Stimulated activated CD8-positive, alpha-beta memory T cell treated with anti-CD3 and anti-CD28 coated beads, Interleukin-7, amount 100 ng/mL, for 48 hours (primary cell): ENCODE measurements at regions not wholly inside any gene's neighbourhood (a gene's known extent, or its start where the extent isn't known, plus 50 kb on each side); places are given as distances from the start of the nearest gene placed in this dataset.

ENCODE experiments used
- DNase-seq, 2 donors: peaks; one replicate each; pipeline ENCODE4 v3.0.0-alpha.2; 2020; ENCODE audit warnings: low read depth in 1 of 2; ENCODE audit errors: extremely low read depth in 1 of 2

DNA sequence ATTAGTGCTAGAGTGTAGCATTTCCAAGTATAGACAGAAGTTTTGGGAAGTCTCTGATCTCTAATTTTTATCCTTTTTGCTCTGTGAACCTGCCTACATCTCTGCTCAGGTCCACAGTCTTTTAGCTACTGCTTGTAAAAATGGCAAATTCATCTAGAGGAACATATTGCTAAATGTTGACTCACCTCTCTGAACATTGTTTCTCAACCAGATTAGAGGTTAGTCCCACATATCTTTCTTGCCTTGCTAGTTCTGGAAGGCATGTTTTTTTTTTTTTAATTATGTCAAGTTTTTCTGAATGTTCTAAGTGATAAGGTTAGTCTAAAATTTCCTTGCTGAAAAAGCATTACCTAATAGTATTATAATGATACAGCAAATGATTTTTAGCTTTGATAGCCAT lies 2889.6 kb upstream of the PCDH20 start:
- DNase-seq, result no peak

DNA sequence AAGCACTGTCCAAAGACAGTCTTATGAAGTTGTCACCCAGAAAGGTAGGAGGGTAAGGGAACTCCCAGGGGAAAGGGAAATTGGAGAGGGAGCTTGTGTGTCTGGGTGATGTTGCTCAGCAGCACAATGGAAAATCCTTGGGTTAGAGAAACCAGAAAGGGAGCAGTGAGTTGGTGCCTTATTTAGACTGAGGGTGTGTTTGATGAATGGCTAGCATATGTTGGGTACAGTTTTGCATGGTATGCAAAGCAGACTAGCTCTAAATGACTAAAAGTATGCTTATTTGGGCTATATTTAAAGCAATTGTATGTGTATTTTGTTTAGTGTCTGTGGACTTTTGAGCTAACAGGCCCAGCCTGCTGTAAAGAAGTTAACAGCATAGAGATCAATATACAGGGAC lies 2884.6 kb upstream of the PCDH20 start:
- DNase-seq, result no peak

DNA sequence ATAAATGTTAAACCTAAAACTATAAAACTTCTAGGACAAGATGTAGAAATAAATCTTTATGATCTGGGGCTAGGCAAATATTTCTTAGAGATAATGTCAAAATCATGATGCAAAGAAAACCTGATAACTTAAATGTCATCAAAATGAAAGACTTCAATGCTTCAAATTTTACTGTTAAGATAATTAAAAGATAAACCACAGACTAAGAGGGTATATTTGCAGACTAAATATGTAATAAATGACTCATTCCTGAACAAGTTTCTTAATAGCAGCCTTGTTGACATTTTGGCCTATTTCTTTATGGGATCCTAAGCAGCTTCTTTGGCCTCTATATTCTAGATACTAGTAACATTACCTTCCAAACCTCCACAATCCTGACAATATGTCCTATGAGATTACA lies 2878.3 kb upstream of the PCDH20 start:
- DNase-seq, result no peak

DNA sequence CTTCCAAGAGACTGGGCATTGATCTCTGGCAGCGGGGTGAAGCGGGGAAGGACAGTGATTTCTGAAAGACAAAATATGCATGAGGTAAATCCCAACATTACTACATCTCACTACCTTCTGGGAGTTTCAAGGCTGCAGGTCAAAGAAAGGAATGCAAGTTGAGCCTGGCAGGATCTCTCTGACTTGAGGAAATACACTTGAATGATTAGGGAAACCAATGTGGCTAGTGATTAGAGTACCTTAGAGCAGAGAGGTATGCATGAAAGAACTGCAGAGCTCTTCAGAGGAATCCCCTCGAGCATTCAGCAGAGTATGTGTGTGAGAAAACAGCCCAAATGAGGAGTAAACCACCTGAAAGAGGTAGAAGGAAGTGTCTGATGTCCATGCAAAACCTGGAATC lies 2874.1 kb upstream of the PCDH20 start:
- DNase-seq, result no peak

- no peak for DNase-seq
Observed at GRCh38 chr13:64283926-64284325, 2868.3 kb upstream of the PCDH20 start.

DNA sequence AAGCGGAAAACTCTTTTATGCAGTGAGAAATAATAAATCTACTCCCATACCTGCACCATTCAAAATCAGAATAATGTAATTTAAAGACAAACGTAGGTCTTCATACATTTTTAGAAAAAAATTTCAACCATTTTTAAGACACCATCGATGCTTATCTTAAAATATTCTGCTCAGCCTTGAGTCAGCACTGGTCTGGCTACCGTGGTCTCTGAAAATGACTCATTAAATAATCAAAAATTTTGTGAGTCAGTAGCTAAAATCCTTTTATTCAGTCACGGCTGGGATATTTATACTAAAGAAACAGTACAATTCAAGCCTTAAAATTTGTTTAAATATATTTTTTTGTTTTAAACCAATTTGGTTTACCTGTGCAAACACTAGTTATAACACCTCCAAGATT lies 2862.8 kb upstream of the PCDH20 start:
- no peak for DNase-seq

DNA sequence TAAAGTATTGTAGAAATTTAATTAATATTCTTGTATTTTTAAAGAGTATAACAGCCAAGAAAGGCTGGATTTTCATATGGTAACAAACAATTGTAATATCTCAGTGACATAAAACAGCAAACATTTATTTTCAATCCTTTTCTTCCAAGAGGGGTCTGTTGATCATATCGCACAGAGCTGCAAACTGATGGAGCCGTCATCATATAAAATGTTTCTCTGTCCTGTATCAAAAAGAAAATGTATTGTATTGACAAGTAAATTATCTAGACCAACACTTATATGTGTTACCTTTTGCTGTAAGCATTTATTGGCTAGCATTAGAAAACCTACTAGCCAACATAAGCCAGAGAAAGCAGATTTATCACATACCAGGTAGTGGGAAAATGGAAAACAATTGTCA lies 2861.4 kb upstream of the PCDH20 start:
- no peak for DNase-seq

DNA sequence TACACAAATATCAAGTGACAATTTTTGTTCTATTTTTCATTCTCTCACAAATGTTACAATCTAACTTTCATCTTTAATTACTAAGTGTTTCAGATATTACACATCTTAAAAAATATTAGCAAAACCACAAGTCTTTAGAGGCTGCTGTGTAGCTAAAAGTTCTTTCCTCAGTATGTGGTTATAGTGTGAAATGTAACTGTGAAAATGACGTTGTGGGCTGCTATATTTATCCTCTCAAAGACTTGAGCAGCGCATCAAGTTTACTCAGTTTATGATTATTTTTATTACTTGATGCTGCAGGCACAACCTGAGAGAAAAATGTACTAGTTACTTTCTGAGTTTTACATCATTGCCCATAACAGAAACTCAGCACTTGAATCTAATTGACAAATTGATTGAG lies 2860.6 kb upstream of the PCDH20 start:
- DNase-seq, result no peak

DNA sequence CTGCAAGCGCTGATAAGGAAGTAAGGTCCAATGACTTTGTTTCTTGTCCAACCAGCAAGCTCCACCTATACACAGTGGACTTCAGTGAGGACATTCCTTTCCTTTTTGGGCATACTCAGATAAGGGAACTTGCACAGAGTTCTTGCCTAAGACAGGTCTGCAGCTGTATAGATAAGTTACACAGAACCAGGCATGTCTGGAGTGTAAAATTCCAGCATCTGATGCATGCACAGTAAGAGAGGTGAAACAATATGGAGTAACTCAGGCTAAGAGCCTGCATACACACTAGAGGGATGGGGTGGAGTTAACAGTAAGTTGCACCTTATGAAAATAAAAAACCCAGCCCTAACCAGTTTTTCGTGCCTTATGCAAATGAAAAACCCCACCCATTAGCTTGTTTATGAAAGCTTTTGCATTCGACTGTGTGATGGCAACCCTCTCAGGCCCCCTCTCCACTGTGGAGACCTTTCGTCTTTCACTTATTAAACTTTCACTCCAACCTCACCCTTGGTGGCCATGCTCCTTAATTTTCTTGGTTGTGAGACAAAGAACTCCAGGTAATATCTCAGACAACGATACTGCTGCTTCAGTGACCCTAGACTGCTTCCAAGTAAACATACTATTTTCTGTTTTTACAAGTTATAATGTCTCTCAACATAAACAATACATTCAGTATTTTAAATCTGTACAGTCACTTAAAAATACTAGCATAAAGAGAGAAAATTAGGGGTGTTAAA lies 2859.0 kb upstream of the PCDH20 start:
- DNase-seq, result no peak

GRCh38 chr13:64273780-64274179 lies 2858.1 kb upstream of the PCDH20 start:
- DNase-seq, result no peak

DNA sequence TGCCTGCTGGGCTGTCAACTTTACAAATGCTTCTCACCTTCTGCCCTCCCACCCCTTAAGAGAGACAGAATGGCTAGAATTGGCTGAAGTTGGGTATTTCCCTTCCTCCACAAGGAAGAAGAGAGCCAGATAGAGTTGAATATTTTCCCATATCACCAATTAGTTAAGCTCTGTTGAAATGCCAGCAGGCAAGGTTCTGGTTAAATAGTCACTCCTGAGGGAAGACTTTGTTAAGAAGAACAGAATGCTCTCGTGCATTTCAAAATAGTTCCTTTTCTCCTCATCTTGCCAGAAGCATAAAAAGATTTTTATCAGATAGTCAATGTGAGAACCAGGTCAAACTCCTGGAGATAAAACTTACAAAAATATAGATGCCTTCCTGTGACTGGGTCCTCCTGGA lies 2857.0 kb upstream of the PCDH20 start:
- no peak for DNase-seq

GRCh38 chr13:64266024-64266423 lies 2850.4 kb upstream of the PCDH20 start:
- no peak for DNase-seq

DNA sequence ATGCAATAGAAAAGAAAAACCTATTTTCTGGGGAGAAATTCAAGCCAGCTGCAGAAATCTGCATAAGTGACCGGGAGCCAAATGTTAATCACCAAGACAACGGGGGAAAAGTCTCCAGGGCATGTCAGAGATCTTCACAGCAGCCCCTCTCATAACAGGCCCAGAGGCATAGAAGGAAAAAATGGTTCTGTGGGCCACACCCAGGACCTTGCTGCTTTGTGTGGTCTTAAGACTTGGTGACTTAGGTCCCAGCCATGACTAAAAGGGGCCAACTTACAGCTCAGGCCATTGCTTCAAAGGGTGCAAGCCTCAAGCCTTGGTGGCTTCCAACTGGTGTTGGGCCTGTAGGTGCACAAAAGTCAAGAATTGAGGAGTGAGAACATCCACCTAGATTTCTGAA lies 2847.6 kb upstream of the PCDH20 start:
- DNase-seq, result no peak

- no peak for DNase-seq
Observed at GRCh38 chr13:64256751-64257150, 2841.1 kb upstream of the PCDH20 start.

GRCh38 chr13:64255988-64256387 lies 2840.3 kb upstream of the PCDH20 start:
- DNase-seq, result no peak

GRCh38 chr13:64248371-64249065 lies 2832.9 kb upstream of the PCDH20 start:
- DNase-seq, result no peak

GRCh38 chr13:64239372-64239771 lies 2823.7 kb upstream of the PCDH20 start:
- DNase-seq, result no peak

DNA sequence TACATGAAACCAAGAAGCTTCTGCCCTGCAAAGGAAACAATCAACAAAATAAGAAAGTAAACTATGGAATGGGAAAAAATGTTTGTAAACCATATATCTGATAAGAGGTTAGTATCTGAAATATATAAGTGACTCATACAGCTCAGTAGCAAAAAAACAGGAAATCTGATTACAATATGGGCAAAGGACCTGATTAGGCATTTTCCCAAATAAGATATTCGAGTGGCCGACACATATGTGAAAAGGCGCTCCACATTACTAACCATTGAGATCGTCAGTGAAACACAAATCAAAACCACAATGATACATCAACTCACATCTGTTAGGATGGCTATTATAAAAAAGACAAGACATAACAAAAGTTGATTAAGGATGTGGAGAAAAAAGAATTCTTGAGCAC lies 2818.6 kb upstream of the PCDH20 start:
- no peak for DNase-seq

DNA sequence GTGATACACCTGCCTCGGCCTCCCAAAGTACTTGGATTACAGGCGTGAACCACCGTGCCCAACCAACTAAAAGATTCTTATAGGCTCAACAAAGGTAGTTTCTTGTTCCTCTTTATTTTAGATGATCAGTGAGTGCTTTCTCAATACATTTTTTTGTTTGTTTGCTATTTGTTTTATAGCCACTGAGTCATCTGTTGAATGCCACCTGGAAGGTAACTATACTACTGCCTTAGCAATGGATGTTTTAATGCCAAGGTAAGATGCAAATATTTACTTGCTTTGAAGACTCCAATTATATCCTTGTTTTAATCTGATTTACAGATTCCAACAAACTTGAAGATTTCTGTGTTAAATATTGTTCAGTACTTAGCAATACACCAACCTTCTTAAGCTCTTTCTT lies 2807.4 kb upstream of the PCDH20 start:
- DNase-seq, result no peak

- DNase-seq, result no peak
Observed at GRCh38 chr13:64206430-64207225, 2791.0 kb upstream of the PCDH20 start.

DNA sequence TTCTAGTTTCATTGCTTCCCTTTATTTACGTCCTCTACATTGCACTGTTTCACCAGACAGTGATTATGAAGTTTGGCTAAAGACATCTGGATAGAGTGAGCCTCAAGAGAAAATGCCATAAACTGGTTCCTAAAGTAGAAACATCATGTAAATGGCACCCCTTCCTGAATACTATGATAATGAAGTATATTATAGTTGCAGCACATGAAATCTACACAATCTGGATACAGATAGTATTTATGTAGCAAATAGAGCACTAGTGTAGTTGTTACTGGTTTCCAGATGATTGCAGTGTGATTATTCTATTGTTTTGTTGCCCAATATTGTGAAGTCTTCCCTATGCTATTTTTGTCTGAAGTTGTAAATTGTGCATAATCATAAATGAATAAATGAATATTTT lies 2786.9 kb upstream of the PCDH20 start:
- DNase-seq, result no peak

GRCh38 chr13:64197232-64197631 lies 2781.6 kb upstream of the PCDH20 start:
- DNase-seq, result no peak
